Loucy (cell line): ENCODE measurements at regions not wholly inside any gene's neighbourhood (a gene's known extent, or its start where the extent isn't known, plus 50 kb on each side); places are given as distances from the start of the nearest gene placed in this dataset.

Source experiments
- H2AFZ ChIP-seq: fragments of 200-600 bp; sonication (generic); 2 replicates; pipeline ENCODE4 v1.6.0; 2016; ENCODE audit warnings: antibody characterized with exemption, mild to moderate bottlenecking, low read length, moderate library complexity
- H3F3A ChIP-seq: fragments of 200-600 bp; 2 replicates; pipeline ENCODE4 v1.6.0; 2016; ENCODE audit warnings: antibody characterized with exemption, low read depth, mild to moderate bottlenecking
- H3K27me3 ChIP-seq: fragments of 200-600 bp; sonication (generic); 2 replicates; pipeline ENCODE4 v1.6.1; 2014; ENCODE audit warnings: low read length, mild to moderate bottlenecking; ENCODE audit not compliant: insufficient read depth, poor library complexity, severe bottlenecking
- H3K36me3 ChIP-seq: fragments of 200-600 bp; sonication (generic); 2 replicates; pipeline ENCODE4 v1.6.1; 2016; ENCODE audit warnings: low read length; ENCODE audit not compliant: insufficient read depth
- H3K4me1 ChIP-seq: fragments of 200-600 bp; sonication (generic); 2 replicates; pipeline ENCODE4 v1.5.1; 2014; ENCODE audit warnings: low read length, mild to moderate bottlenecking; ENCODE audit not compliant: insufficient read depth, poor library complexity, severe bottlenecking
- H3K4me2 ChIP-seq: fragments of 200-600 bp; sonication (generic); 2 replicates; pipeline ENCODE4 v1.6.0; 2014; ENCODE audit warnings: antibody characterized with exemption, low read length, low read depth, mild to moderate bottlenecking; ENCODE audit not compliant: poor library complexity, severe bottlenecking
- H3K4me3 ChIP-seq: fragments of 200-600 bp; sonication (generic); 2 replicates; pipeline ENCODE4 v1.5.1; 2014; ENCODE audit warnings: low read length, mild to moderate bottlenecking, mixed read lengths; ENCODE audit not compliant: poor library complexity, severe bottlenecking
- H3K79me2 ChIP-seq: fragments of 200-600 bp; sonication (generic); 2 replicates; pipeline ENCODE4 v1.6.1; 2014; ENCODE audit warnings: low read length; ENCODE audit not compliant: insufficient read depth
- H3K9ac ChIP-seq: fragments of 200-600 bp; sonication (generic); 2 replicates; pipeline ENCODE4 v1.6.0; 2014; ENCODE audit warnings: mild to moderate bottlenecking, low read depth, low read length, moderate library complexity; ENCODE audit not compliant: poor library complexity, severe bottlenecking
- H3K9me2 ChIP-seq: fragments of 200-600 bp; sonication (generic); replicated peaks from 2 replicates; pipeline ENCODE4 v1.6.1; 2016; ENCODE audit warnings: low read depth, low read length, mixed read lengths
- H3K9me3 ChIP-seq: fragments of 200-600 bp; sonication (generic); 2 replicates; pipeline ENCODE4 v1.6.1; 2014; ENCODE audit warnings: mild to moderate bottlenecking, antibody characterized with exemption, low read length, low read depth; ENCODE audit not compliant: insufficient read depth
- H4K20me1 ChIP-seq: fragments of 200-600 bp; sonication (generic); 2 replicates; pipeline ENCODE4 v1.6.0; 2014; ENCODE audit warnings: antibody characterized with exemption, low read length, mild to moderate bottlenecking; ENCODE audit not compliant: insufficient read depth, poor library complexity, severe bottlenecking
- EZH2phosphoT487 ChIP-seq: fragments of 200-600 bp; IDR thresholded peaks from 2 replicates; pipeline ENCODE4 v1.6.1; 2018; ENCODE audit warnings: antibody characterized with exemption, mild to moderate bottlenecking, moderate library complexity, borderline replicate concordance
- TF ChIP-seq, protein P1 (sequence below): fragments of 200-600 bp; sonication (generic); conservative IDR thresholded peaks from 2 replicates; pipeline ENCODE4 v1.5.1; 2014; ENCODE audit warnings: mild to moderate bottlenecking, antibody characterized with exemption, low read length

DNA sequence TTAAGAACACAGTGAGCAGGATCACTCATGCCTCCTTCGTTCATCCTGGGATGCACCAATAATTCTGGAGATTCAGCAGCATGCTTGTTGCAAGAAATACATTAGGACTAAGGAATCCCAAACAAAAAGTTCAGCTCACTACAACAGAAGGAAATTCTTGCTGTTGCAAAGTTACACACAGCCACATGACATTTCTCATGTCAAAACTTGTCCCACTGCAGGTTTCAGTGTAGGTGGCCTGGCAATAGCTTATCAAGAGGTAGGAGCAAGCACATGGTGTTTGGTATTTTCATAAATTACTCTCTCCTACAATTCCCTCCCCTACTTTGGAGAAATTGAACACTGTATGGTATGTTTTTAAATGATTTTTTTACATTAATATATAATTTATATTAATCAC lies 399.6 kb upstream of the EPHA3 start:
- Histone ChIP-seq H3K4me1 (no peaks in the 10 kb centered on the region), H3F3A (no peaks in the 10 kb centered on the region), H2AFZ (no peak overlapping the region), H4K20me1 (no peaks in the 10 kb centered on the region), H3K27me3 (no peaks in the 10 kb centered on the region), H3K4me2 (no peak overlapping the region), H3K36me3 (no peaks in the 10 kb centered on the region), H3K79me2 (no peaks in the 10 kb centered on the region), H3K4me3 (no peak overlapping the region), H3K9me2 (no peaks in the 10 kb centered on the region), H3K9me3 (no peaks in the 10 kb centered on the region), H3K9ac (no peak overlapping the region)
- TF ChIP-seq, protein P1, sequence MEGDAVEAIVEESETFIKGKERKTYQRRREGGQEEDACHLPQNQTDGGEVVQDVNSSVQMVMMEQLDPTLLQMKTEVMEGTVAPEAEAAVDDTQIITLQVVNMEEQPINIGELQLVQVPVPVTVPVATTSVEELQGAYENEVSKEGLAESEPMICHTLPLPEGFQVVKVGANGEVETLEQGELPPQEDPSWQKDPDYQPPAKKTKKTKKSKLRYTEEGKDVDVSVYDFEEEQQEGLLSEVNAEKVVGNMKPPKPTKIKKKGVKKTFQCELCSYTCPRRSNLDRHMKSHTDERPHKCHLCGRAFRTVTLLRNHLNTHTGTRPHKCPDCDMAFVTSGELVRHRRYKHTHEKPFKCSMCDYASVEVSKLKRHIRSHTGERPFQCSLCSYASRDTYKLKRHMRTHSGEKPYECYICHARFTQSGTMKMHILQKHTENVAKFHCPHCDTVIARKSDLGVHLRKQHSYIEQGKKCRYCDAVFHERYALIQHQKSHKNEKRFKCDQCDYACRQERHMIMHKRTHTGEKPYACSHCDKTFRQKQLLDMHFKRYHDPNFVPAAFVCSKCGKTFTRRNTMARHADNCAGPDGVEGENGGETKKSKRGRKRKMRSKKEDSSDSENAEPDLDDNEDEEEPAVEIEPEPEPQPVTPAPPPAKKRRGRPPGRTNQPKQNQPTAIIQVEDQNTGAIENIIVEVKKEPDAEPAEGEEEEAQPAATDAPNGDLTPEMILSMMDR, result no peak
- TF ChIP-seq EZH2phosphoT487, result no peak

DNA sequence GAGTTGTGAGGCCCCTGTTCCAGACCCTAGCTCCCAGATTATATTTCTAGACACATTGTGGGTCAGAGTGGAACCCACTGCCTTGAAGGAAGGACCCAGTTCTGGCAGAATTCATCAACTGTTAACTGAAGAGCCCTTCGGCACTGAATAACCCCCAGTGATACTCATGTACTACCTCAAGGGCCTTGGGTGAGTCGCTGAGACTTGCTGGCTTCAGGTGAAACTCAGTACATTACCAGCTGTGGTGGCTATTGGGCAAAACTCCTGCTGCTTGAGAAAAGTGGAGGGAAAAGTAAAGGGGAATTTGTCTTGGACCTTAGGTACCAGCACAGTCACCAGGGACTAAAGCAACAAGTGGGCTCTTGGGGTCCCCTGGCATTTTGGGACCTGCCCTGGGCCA lies 394.9 kb upstream of the EPHA3 start:
- no peaks in the 10 kb centered on the region for H3K36me3 ChIP-seq
- no peaks in the 10 kb centered on the region for H3K9me2 ChIP-seq
- no peaks in the 10 kb centered on the region for H3K27me3 ChIP-seq
- TF ChIP-seq, protein P1, result no peak
- no peak for TF ChIP-seq EZH2phosphoT487
- no peaks in the 10 kb centered on the region for H4K20me1 ChIP-seq
- H3K4me3 ChIP-seq, result no peak overlapping the region
- H3K4me2 ChIP-seq, result no peak overlapping the region
- no peak overlapping the region for H2AFZ ChIP-seq
- H3K4me1 ChIP-seq, result no peaks in the 10 kb centered on the region
- H3K9me3 ChIP-seq, result no peaks in the 10 kb centered on the region
- H3K9ac ChIP-seq, result no peak overlapping the region
- no peaks in the 10 kb centered on the region for H3K79me2 ChIP-seq
- no peaks in the 10 kb centered on the region for H3F3A ChIP-seq

DNA sequence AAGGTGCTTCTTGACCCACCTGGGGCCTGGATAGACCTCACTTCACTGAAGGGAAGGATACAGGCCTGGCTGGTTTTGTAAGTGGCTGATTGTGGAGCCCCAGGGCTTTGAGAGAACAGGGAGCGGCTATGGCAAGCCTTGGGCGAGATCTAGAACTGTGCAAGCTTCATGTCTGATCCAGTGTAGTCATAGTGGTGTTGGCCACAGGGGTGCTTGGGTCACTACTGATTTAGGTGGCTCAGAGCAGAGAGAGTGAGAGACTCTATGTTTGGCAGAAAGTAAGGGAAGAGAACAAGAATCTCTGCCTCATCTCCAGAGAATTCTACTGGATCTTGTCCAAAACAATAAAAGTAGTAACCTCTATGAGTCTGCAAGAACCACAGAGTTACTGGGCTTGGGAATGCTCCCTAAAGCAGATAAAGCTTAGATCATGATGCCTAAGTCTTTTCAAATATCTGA lies 394.2 kb upstream of the EPHA3 start:
- no peaks in the 10 kb centered on the region for H3K27me3 ChIP-seq
- no peak overlapping the region for H3K9ac ChIP-seq
- no peak for TF ChIP-seq EZH2phosphoT487
- TF ChIP-seq, protein P1, result no peak
- H3K4me1 ChIP-seq, result no peaks in the 10 kb centered on the region
- no peak overlapping the region for H3K4me3 ChIP-seq
- H3K79me2 ChIP-seq, result no peaks in the 10 kb centered on the region
- H3K4me2 ChIP-seq, result no peak overlapping the region
- no peaks in the 10 kb centered on the region for H3F3A ChIP-seq
- no peaks in the 10 kb centered on the region for H3K36me3 ChIP-seq
- H2AFZ ChIP-seq, result no peak overlapping the region
- H3K9me3 ChIP-seq, result no peaks in the 10 kb centered on the region
- H3K9me2 ChIP-seq, result no peaks in the 10 kb centered on the region
- H4K20me1 ChIP-seq, result no peaks in the 10 kb centered on the region
